MM.1S (cell line): ENCODE measurements at regions not wholly inside any gene's neighbourhood (a gene's known extent, or its start where the extent isn't known, plus 50 kb on each side); places are given as distances from the start of the nearest gene placed in this dataset.

Experiments
- DNase-seq: peaks from one replicate; pipeline ENCODE4 v3.0.0-alpha.2; 2015
- H2AFZ ChIP-seq: fragments of 300-600 bp; sonication (generic); 2 replicates; pipeline ENCODE4 v1.6.0; 2016; ENCODE audit warnings: antibody characterized with exemption, low read length
- H3F3A ChIP-seq: fragments of 300-600 bp; sonication (generic); 2 replicates; pipeline ENCODE4 v1.6.1; 2016; ENCODE audit warnings: mild to moderate bottlenecking, antibody characterized with exemption, low read length, moderate library complexity, mixed read lengths; ENCODE audit not compliant: insufficient read depth
- H3K27ac ChIP-seq: fragments of 300-600 bp; sonication (generic); 2 replicates; pipeline ENCODE4 v1.5.1; 2016; ENCODE audit warnings: mild to moderate bottlenecking, low read length
- H3K27me3 ChIP-seq: fragments of 300-600 bp; sonication (generic); replicated peaks from 2 replicates; pipeline ENCODE4 v1.6.0; 2016; ENCODE audit warnings: low read length; ENCODE audit not compliant: insufficient read depth
- H3K36me3 ChIP-seq: fragments of 300-600 bp; sonication (generic); replicated peaks from 2 replicates; pipeline ENCODE4 v1.6.1; 2016; ENCODE audit warnings: mild to moderate bottlenecking, low read length, mixed read lengths; ENCODE audit not compliant: insufficient read depth
- H3K4me1 ChIP-seq: fragments of 300-600 bp; sonication (generic); 2 replicates; pipeline ENCODE4 v1.6.1; 2016; ENCODE audit warnings: low read length, mixed read lengths
- H3K4me2 ChIP-seq: fragments of 300-600 bp; sonication (generic); 2 replicates; pipeline ENCODE4 v1.6.0; 2016; ENCODE audit warnings: low read depth, low read length
- H3K4me3 ChIP-seq: fragments of 300-600 bp; sonication (generic); 2 replicates; pipeline ENCODE4 v1.5.1; 2016; ENCODE audit warnings: low read length, mixed read lengths
- H3K79me2 ChIP-seq: fragments of 300-600 bp; sonication (generic); 2 replicates; pipeline ENCODE4 v1.6.1; 2016; ENCODE audit warnings: mixed run types, low read length, mixed read lengths
- H3K9ac ChIP-seq: fragments of 300-600 bp; sonication (generic); 2 replicates; pipeline ENCODE4 v1.6.1; 2016; ENCODE audit warnings: low read length, mixed read lengths
- H3K9me2 ChIP-seq: fragments of 300-600 bp; sonication (generic); replicated peaks from 2 replicates; pipeline ENCODE4 v1.6.1; 2016; ENCODE audit warnings: mild to moderate bottlenecking, low read length, mixed read lengths; ENCODE audit not compliant: insufficient read depth
- H3K9me3 ChIP-seq: fragments of 300-600 bp; sonication (generic); replicated peaks from 2 replicates; pipeline ENCODE4 v1.6.1; 2016; ENCODE audit warnings: mild to moderate bottlenecking, low read length, mixed read lengths; ENCODE audit not compliant: insufficient read depth
- H4K20me1 ChIP-seq: fragments of 300-600 bp; sonication (generic); 2 replicates; pipeline ENCODE4 v1.6.1; 2016; ENCODE audit warnings: mild to moderate bottlenecking, low read length, moderate library complexity, mixed read lengths; ENCODE audit not compliant: insufficient read depth
- CTCF ChIP-seq: fragments of 300-600 bp; sonication (generic); IDR thresholded peaks from 2 replicates; pipeline ENCODE4 v1.5.1; 2016; ENCODE audit warnings: antibody characterized with exemption, low read length, mixed read lengths
- EZH2 ChIP-seq: fragments of 300-600 bp; sonication (generic); optimal IDR thresholded peaks from 2 replicates; pipeline ENCODE3; 2017; ENCODE audit warnings: low read depth, mild to moderate bottlenecking, antibody characterized with exemption, low read length, mixed read lengths
- EZH2phosphoT487 ChIP-seq: fragments of 300-600 bp; sonication (generic); IDR thresholded peaks from 2 replicates; pipeline ENCODE4 v1.6.1; 2018; ENCODE audit warnings: antibody characterized with exemption, low read length

- H3K4me2 ChIP-seq, result no peak overlapping the region
- H2AFZ ChIP-seq, result no peak overlapping the region
- TF ChIP-seq EZH2phosphoT487, result no peak
- no peak for TF ChIP-seq CTCF
- no peak for TF ChIP-seq EZH2
- H3K4me1 ChIP-seq, result no peaks in the 10 kb centered on the region
- no peak overlapping the region for H3K4me3 ChIP-seq
- no peaks in the 10 kb centered on the region for H3K27me3 ChIP-seq
- no peak overlapping the region for H3K27ac ChIP-seq
- H3K79me2 ChIP-seq, result no peaks in the 10 kb centered on the region
- H3K36me3 ChIP-seq, result no peaks in the 10 kb centered on the region
- no peaks in the 10 kb centered on the region for H4K20me1 ChIP-seq
- H3F3A ChIP-seq, result no peaks in the 10 kb centered on the region
- H3K9me2 ChIP-seq, result no peaks in the 10 kb centered on the region
- DNase-seq, result no peak
- no peaks in the 10 kb centered on the region for H3K9me3 ChIP-seq
- H3K9ac ChIP-seq, result no peak overlapping the region
These were observed 288.1 kb downstream of the NUF2 start for GRCh38 chr1:163609858-163610257.

- TF ChIP-seq EZH2phosphoT487, result no peak
- TF ChIP-seq EZH2, result no peak
- TF ChIP-seq CTCF, result no peak
These were observed 288.7 kb downstream of the NUF2 start for GRCh38 chr1:163610486-163610885.

GRCh38 chr1:163614361-163614760 is 292.6 kb downstream of the NUF2 start:
- H3F3A ChIP-seq, result no peaks in the 10 kb centered on the region
- no peak for TF ChIP-seq EZH2
- no peak for TF ChIP-seq CTCF
- TF ChIP-seq EZH2phosphoT487, result no peak
- no peak overlapping the region for H3K4me3 ChIP-seq
- no peaks in the 10 kb centered on the region for H3K27me3 ChIP-seq
- no peak overlapping the region for H3K27ac ChIP-seq
- H3K9me2 ChIP-seq, result no peaks in the 10 kb centered on the region
- no peak for DNase-seq
- H3K36me3 ChIP-seq, result no peaks in the 10 kb centered on the region
- no peaks in the 10 kb centered on the region for H3K79me2 ChIP-seq
- no peak overlapping the region for H3K4me2 ChIP-seq
- no peaks in the 10 kb centered on the region for H3K9me3 ChIP-seq
- no peaks in the 10 kb centered on the region for H3K4me1 ChIP-seq
- no peak overlapping the region for H3K9ac ChIP-seq
- H4K20me1 ChIP-seq, result no peaks in the 10 kb centered on the region
- H2AFZ ChIP-seq, result no peak overlapping the region

More at GRCh38 chr1:163610486-163610885, 288.7 kb downstream of the NUF2 start:
- Histone ChIP-seq H3K36me3 (no peaks in the 10 kb centered on the region), H3K4me3 (no peak overlapping the region), H3K27me3 (no peaks in the 10 kb centered on the region), H3K27ac (no peak overlapping the region), H3K4me1 (no peaks in the 10 kb centered on the region), H3K9me2 (no peaks in the 10 kb centered on the region), H3K79me2 (no peaks in the 10 kb centered on the region), H3F3A (no peaks in the 10 kb centered on the region), H3K4me2 (no peak overlapping the region), H3K9me3 (no peaks in the 10 kb centered on the region), H3K9ac (no peak overlapping the region), H2AFZ (no peak overlapping the region), H4K20me1 (no peaks in the 10 kb centered on the region)
- no peak for DNase-seq
